Activated naive CD8-positive, alpha-beta T cell treated with anti-CD3 and anti-CD28 coated beads, Interleukin-2, amount 50 U/mL, for 24 hours (primary cell): ENCODE measurements at regions not wholly inside any gene's neighbourhood (a gene's known extent, or its start where the extent isn't known, plus 50 kb on each side); places are given as distances from the start of the nearest gene placed in this dataset.

Experiments
- ATAC-seq: fragments of 150-1000 bp; cut with Tn5 transposase; one replicate; pipeline ENCODE4 v1.10.0; 2021
- DNase-seq: peaks from one replicate; pipeline ENCODE4 v3.0.0; 2021
- H3K27ac Mint-ChIP-seq: one replicate; pipeline ENCODE4 v1.8.0; 2021; ENCODE audit warnings: mild to moderate bottlenecking, mixed read lengths
- H3K27me3 Mint-ChIP-seq: one replicate; pipeline ENCODE4 v1.8.0; 2021; ENCODE audit warnings: mixed read lengths
- H3K36me3 Mint-ChIP-seq: one replicate; pipeline ENCODE4 v1.8.0; 2021; ENCODE audit warnings: low read depth, mixed read lengths
- H3K4me1 Mint-ChIP-seq: one replicate; pipeline ENCODE4 v1.8.0; 2021; ENCODE audit warnings: mixed read lengths
- H3K4me3 Mint-ChIP-seq: one replicate; pipeline ENCODE4 v1.8.0; 2021; ENCODE audit warnings: mild to moderate bottlenecking, moderate library complexity, mixed read lengths
- H3K9me3 Mint-ChIP-seq: one replicate; pipeline ENCODE4 v1.8.0; 2021; ENCODE audit warnings: mixed read lengths

- Mint-ChIP-seq H3K4me1 (no peaks in the 10 kb centered on the region), H3K4me3 (no peak overlapping the region), H3K9me3 (peaks cover 14% of the 10 kb centered on the region), H3K27ac (no peak overlapping the region), H3K36me3 (no peaks in the 10 kb centered on the region), H3K27me3 (no peaks in the 10 kb centered on the region)
- no peak for DNase-seq
- ATAC-seq, result no peak
Measured at GRCh38 chr10:52869864-52870263, 97.3 kb upstream of the MBL2 start.

- no peaks in the 10 kb centered on the region for H3K4me1 Mint-ChIP-seq
- no peak overlapping the region for H3K27ac Mint-ChIP-seq
- no peak for DNase-seq
- H3K36me3 Mint-ChIP-seq, result no peaks in the 10 kb centered on the region
- no peaks in the 10 kb centered on the region for H3K27me3 Mint-ChIP-seq
- no peak overlapping the region for H3K4me3 Mint-ChIP-seq
- peaks cover 9% of the 10 kb centered on the region for H3K9me3 Mint-ChIP-seq
- no peak for ATAC-seq
Measured at GRCh38 chr10:52865213-52865612, 92.6 kb upstream of the MBL2 start.

GRCh38 chr10:52864201-52865106 is 91.9 kb upstream of the MBL2 start:
- no peaks in the 10 kb centered on the region for H3K4me1 Mint-ChIP-seq
- ATAC-seq (no peak), DNase-seq (no peak)
- no peaks in the 10 kb centered on the region for H3K27me3 Mint-ChIP-seq
- no peak overlapping the region for H3K27ac Mint-ChIP-seq
- H3K36me3 Mint-ChIP-seq, result no peaks in the 10 kb centered on the region
- no peak overlapping the region for H3K4me3 Mint-ChIP-seq
- H3K9me3 Mint-ChIP-seq, result peaks cover 5% of the 10 kb centered on the region

GRCh38 chr10:52858722-52859121 is 86.1 kb upstream of the MBL2 start:
- ATAC-seq (no peak), DNase-seq (no peak)
- peaks cover 2% of the 10 kb centered on the region for H3K27me3 Mint-ChIP-seq
- no peaks in the 10 kb centered on the region for H3K36me3 Mint-ChIP-seq
- no peaks in the 10 kb centered on the region for H3K4me1 Mint-ChIP-seq
- H3K9me3 Mint-ChIP-seq, result no peaks in the 10 kb centered on the region
- H3K4me3 Mint-ChIP-seq, result no peak overlapping the region
- H3K27ac Mint-ChIP-seq, result no peak overlapping the region

- Mint-ChIP-seq H3K4me1 (no peaks in the 10 kb centered on the region), H3K9me3 (no peaks in the 10 kb centered on the region), H3K27ac (no peak overlapping the region), H3K36me3 (no peaks in the 10 kb centered on the region), H3K4me3 (no peak overlapping the region), H3K27me3 (peaks cover 2% of the 10 kb centered on the region)
- DNase-seq (no peak), ATAC-seq (no peak)
Measured at GRCh38 chr10:52855546-52856325, 83.2 kb upstream of the MBL2 start.

- no peak for DNase-seq
- Mint-ChIP-seq H3K27ac (no peak overlapping the region), H3K4me3 (no peak overlapping the region), H3K9me3 (no peaks in the 10 kb centered on the region), H3K4me1 (no peaks in the 10 kb centered on the region), H3K36me3 (no peaks in the 10 kb centered on the region), H3K27me3 (peaks cover 2% of the 10 kb centered on the region)
- no peak for ATAC-seq
Measured at GRCh38 chr10:52853704-52854103, 81.1 kb upstream of the MBL2 start.

GRCh38 chr10:52836816-52837215 is 64.2 kb upstream of the MBL2 start:
- Mint-ChIP-seq H3K4me1 (no peaks in the 10 kb centered on the region), H3K27me3 (no peaks in the 10 kb centered on the region), H3K36me3 (no peaks in the 10 kb centered on the region), H3K27ac (no peak overlapping the region), H3K9me3 (peaks cover 31% of the 10 kb centered on the region), H3K4me3 (no peak overlapping the region)
- DNase-seq (no peak), ATAC-seq (no peak)
